ENCODE measurements at regions not wholly inside any gene's neighbourhood (a gene's known extent, or its start where the extent isn't known, plus 50 kb on each side); places are given as distances from the start of the nearest gene placed in this dataset.

- DNase-seq, result peak in 1 of 3 donors; percentile 1
- Histone ChIP-seq H3K4me3 (ENCODE audit: control insufficient read depth in 1 of 7, extremely low read depth in 1 of 7, insufficient read depth in 4 of 7, low read depth in 2 of 7, low read length in 6 of 7) (no peak overlapping the region), H3K9me3 (ENCODE audit: control extremely low read depth in 1 of 5, control insufficient read depth in 4 of 5, insufficient read depth in 2 of 5, low read depth in 1 of 5, low read length in 4 of 5) (no peaks in the 10 kb centered on the region), H3K4me1 (ENCODE audit: control extremely low read depth in 1 of 4, control insufficient read depth in 4 of 4, insufficient read depth in 4 of 4, low read length in 3 of 4) (no peaks in the 10 kb centered on the region), H3K36me3 (ENCODE audit: control insufficient read depth in 4 of 4, insufficient read depth in 4 of 4, low read length in 3 of 4) (no peaks in the 10 kb centered on the region), H3K27ac (ENCODE audit: insufficient read depth in 1 of 2, low read depth in 1 of 2, low read length in 2 of 2, poor library complexity in 1 of 2, severe bottlenecking in 2 of 2) (no peak overlapping the region), H3K27me3 (replicated peaks in 2 of 5; ENCODE audit: control insufficient read depth in 4 of 5, insufficient read depth in 5 of 5, low read length in 4 of 5) (no peaks in the 10 kb centered on the region)
- POLR2A ChIA-PET, result no interaction called here
- no CpG with 5 or more reads among the region's 2 CpGs for WGBS (ENCODE audit: insufficient coverage)
- CTCF ChIA-PET, result no interaction called here
These were observed 1034.1 kb upstream of the PRMT6 start for GRCh38 chr1:106022312-106022902.

DNA sequence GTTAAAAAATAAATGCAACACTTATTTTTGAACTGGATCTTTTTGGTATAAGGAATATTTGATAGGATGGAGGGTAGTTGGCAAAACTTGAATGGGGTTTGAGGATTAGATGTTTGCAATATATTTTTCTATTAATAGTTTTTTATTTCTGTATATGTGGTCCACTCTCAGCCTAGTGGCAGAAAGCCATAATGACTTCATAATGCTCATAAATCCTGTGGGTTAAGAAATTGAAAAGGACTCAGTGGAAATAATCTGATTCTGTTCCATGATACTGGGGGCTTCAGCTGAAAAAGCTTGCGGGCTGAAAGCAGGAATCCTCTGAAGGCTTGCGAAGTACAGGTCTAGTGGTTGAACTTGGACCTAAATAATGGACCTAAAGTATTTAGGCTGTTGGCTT lies 1028.6 kb upstream of the PRMT6 start:
- H3K9me3 ChIP-seq (ENCODE audit: control extremely low read depth in 1 of 5, control insufficient read depth in 4 of 5, insufficient read depth in 2 of 5, low read depth in 1 of 5, low read length in 4 of 5), result no peaks in the 10 kb centered on the region
- H3K27ac ChIP-seq (ENCODE audit: insufficient read depth in 1 of 2, low read depth in 1 of 2, low read length in 2 of 2, poor library complexity in 1 of 2, severe bottlenecking in 2 of 2), result no peak overlapping the region
- DNase-seq, result no peak
- CTCF ChIA-PET, result no interaction called here
- no peaks in the 10 kb centered on the region for H3K36me3 ChIP-seq (ENCODE audit: control insufficient read depth in 4 of 4, insufficient read depth in 4 of 4, low read length in 3 of 4)
- no peaks in the 10 kb centered on the region for H3K27me3 ChIP-seq (replicated peaks in 2 of 5; ENCODE audit: control insufficient read depth in 4 of 5, insufficient read depth in 5 of 5, low read length in 4 of 5)
- 92% methylated on average over 2 of the region's 2 CpGs for WGBS (ENCODE audit: insufficient coverage)
- POLR2A ChIA-PET, result no interaction called here
- H3K4me3 ChIP-seq (ENCODE audit: control insufficient read depth in 1 of 7, extremely low read depth in 1 of 7, insufficient read depth in 4 of 7, low read depth in 2 of 7, low read length in 6 of 7), result no peak overlapping the region
- H3K4me1 ChIP-seq (ENCODE audit: control extremely low read depth in 1 of 4, control insufficient read depth in 4 of 4, insufficient read depth in 4 of 4, low read length in 3 of 4), result no peaks in the 10 kb centered on the region

- H3K4me3 ChIP-seq (ENCODE audit: control insufficient read depth in 1 of 7, extremely low read depth in 1 of 7, insufficient read depth in 4 of 7, low read depth in 2 of 7, low read length in 6 of 7), result no peak overlapping the region
- POLR2A ChIA-PET, result no interaction called here
- no peaks in the 10 kb centered on the region for H3K27me3 ChIP-seq (replicated peaks in 2 of 5; ENCODE audit: control insufficient read depth in 4 of 5, insufficient read depth in 5 of 5, low read length in 4 of 5)
- H3K4me1 ChIP-seq (ENCODE audit: control extremely low read depth in 1 of 4, control insufficient read depth in 4 of 4, insufficient read depth in 4 of 4, low read length in 3 of 4), result no peaks in the 10 kb centered on the region
- DNase-seq, result no peak
- H3K36me3 ChIP-seq (ENCODE audit: control insufficient read depth in 4 of 4, insufficient read depth in 4 of 4, low read length in 3 of 4), result no peaks in the 10 kb centered on the region
- CTCF ChIA-PET, result no interaction called here
- H3K9me3 ChIP-seq (ENCODE audit: control extremely low read depth in 1 of 5, control insufficient read depth in 4 of 5, insufficient read depth in 2 of 5, low read depth in 1 of 5, low read length in 4 of 5), result peaks cover 0 to 2% (median 0%) of the 10 kb centered on the region in 5 experiments
- no peak overlapping the region for H3K27ac ChIP-seq (ENCODE audit: insufficient read depth in 1 of 2, low read depth in 1 of 2, low read length in 2 of 2, poor library complexity in 1 of 2, severe bottlenecking in 2 of 2)
These were observed 1018.9 kb upstream of the PRMT6 start for GRCh38 chr1:106037526-106037925.

DNA sequence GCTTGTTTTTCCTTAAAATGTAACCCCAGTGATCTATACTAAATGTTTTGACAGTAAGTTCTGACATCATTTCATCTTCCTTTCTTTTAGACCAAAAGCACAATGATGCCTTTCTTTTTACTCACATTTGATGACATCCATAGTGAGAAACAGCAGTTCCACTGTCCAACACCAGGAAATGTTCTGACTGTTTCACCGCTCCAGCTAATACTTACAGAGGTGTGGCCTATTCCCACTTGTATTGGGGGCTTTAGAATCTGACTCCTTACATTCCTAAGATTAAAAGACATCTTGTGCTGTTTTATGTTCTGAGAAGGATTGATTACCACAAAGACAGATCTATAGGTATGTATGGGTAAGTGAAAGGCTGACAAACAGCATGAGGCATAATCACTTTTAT lies 1018.2 kb upstream of the PRMT6 start:
- Histone ChIP-seq H3K9me3 (ENCODE audit: control extremely low read depth in 1 of 5, control insufficient read depth in 4 of 5, insufficient read depth in 2 of 5, low read depth in 1 of 5, low read length in 4 of 5) (peaks cover 0 to 2% (median 0%) of the 10 kb centered on the region in 5 experiments), H3K4me1 (ENCODE audit: control extremely low read depth in 1 of 4, control insufficient read depth in 4 of 4, insufficient read depth in 4 of 4, low read length in 3 of 4) (no peaks in the 10 kb centered on the region), H3K27ac (ENCODE audit: insufficient read depth in 1 of 2, low read depth in 1 of 2, low read length in 2 of 2, poor library complexity in 1 of 2, severe bottlenecking in 2 of 2) (no peak overlapping the region), H3K27me3 (replicated peaks in 2 of 5; ENCODE audit: control insufficient read depth in 4 of 5, insufficient read depth in 5 of 5, low read length in 4 of 5) (no peaks in the 10 kb centered on the region), H3K36me3 (ENCODE audit: control insufficient read depth in 4 of 4, insufficient read depth in 4 of 4, low read length in 3 of 4) (no peaks in the 10 kb centered on the region), H3K4me3 (ENCODE audit: control insufficient read depth in 1 of 7, extremely low read depth in 1 of 7, insufficient read depth in 4 of 7, low read depth in 2 of 7, low read length in 6 of 7) (no peak overlapping the region)
- ChIA-PET POLR2A (no interaction called here), CTCF (no interaction called here)
- WGBS (ENCODE audit: insufficient coverage), result 100% methylated on average over 1 of the region's 1 CpG
- DNase-seq, result no peak

GRCh38 chr1:106043971-106044370 lies 1012.5 kb upstream of the PRMT6 start:
- Histone ChIP-seq H3K27me3 (replicated peaks in 2 of 5; ENCODE audit: control insufficient read depth in 4 of 5, insufficient read depth in 5 of 5, low read length in 4 of 5) (no peaks in the 10 kb centered on the region), H3K27ac (ENCODE audit: insufficient read depth in 1 of 2, low read depth in 1 of 2, low read length in 2 of 2, poor library complexity in 1 of 2, severe bottlenecking in 2 of 2) (no peak overlapping the region), H3K4me1 (ENCODE audit: control extremely low read depth in 1 of 4, control insufficient read depth in 4 of 4, insufficient read depth in 4 of 4, low read length in 3 of 4) (no peaks in the 10 kb centered on the region), H3K4me3 (ENCODE audit: control insufficient read depth in 1 of 7, extremely low read depth in 1 of 7, insufficient read depth in 4 of 7, low read depth in 2 of 7, low read length in 6 of 7) (no peak overlapping the region), H3K36me3 (ENCODE audit: control insufficient read depth in 4 of 4, insufficient read depth in 4 of 4, low read length in 3 of 4) (no peaks in the 10 kb centered on the region), H3K9me3 (ENCODE audit: control extremely low read depth in 1 of 5, control insufficient read depth in 4 of 5, insufficient read depth in 2 of 5, low read depth in 1 of 5, low read length in 4 of 5) (peaks cover 0 to 2% (median 0%) of the 10 kb centered on the region in 5 experiments)
- DNase-seq, result no peak
- POLR2A ChIA-PET, result no interaction called here
- WGBS (ENCODE audit: insufficient coverage), result 94% methylated on average over 2 of the region's 2 CpGs
- CTCF ChIA-PET, result no interaction called here

- H3K9me3 ChIP-seq (ENCODE audit: control extremely low read depth in 1 of 5, control insufficient read depth in 4 of 5, insufficient read depth in 2 of 5, low read depth in 1 of 5, low read length in 4 of 5), result no peaks in the 10 kb centered on the region
- no CpG with 5 or more reads among the region's 3 CpGs for WGBS (ENCODE audit: insufficient coverage)
- H3K4me1 ChIP-seq (ENCODE audit: control extremely low read depth in 1 of 4, control insufficient read depth in 4 of 4, insufficient read depth in 4 of 4, low read length in 3 of 4), result no peaks in the 10 kb centered on the region
- H3K27me3 ChIP-seq (replicated peaks in 2 of 5; ENCODE audit: control insufficient read depth in 4 of 5, insufficient read depth in 5 of 5, low read length in 4 of 5), result no peaks in the 10 kb centered on the region
- ChIA-PET POLR2A (no interaction called here), CTCF (no interaction called here)
- no peaks in the 10 kb centered on the region for H3K36me3 ChIP-seq (ENCODE audit: control insufficient read depth in 4 of 4, insufficient read depth in 4 of 4, low read length in 3 of 4)
- H3K4me3 ChIP-seq (ENCODE audit: control insufficient read depth in 1 of 7, extremely low read depth in 1 of 7, insufficient read depth in 4 of 7, low read depth in 2 of 7, low read length in 6 of 7), result no peak overlapping the region
- H3K27ac ChIP-seq (ENCODE audit: insufficient read depth in 1 of 2, low read depth in 1 of 2, low read length in 2 of 2, poor library complexity in 1 of 2, severe bottlenecking in 2 of 2), result no peak overlapping the region
- DNase-seq, result no peak
These were observed 1009.3 kb upstream of the PRMT6 start for GRCh38 chr1:106047210-106047609.

DNA sequence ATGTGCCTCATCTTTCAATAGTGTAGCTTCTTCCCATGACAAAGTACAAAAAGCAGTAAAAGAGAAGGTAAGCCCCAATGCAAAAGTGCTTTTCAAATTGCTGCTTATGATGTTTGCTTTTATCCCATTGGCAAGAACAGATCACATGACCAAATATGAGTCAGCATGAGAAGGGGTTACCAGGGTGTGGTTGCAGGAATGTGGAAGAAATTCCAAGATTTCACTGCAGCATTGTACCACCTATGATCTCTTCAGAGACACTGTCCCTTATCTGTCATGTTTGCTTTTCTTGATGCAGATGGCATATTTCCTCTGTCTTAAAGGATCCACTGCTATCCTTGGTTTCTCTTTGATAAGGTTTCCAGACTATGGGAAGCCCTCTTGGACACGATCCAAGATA lies 1006.9 kb upstream of the PRMT6 start:
- Histone ChIP-seq H3K4me3 (ENCODE audit: control insufficient read depth in 1 of 7, extremely low read depth in 1 of 7, insufficient read depth in 4 of 7, low read depth in 2 of 7, low read length in 6 of 7) (no peak overlapping the region), H3K4me1 (ENCODE audit: control extremely low read depth in 1 of 4, control insufficient read depth in 4 of 4, insufficient read depth in 4 of 4, low read length in 3 of 4) (no peaks in the 10 kb centered on the region), H3K9me3 (ENCODE audit: control extremely low read depth in 1 of 5, control insufficient read depth in 4 of 5, insufficient read depth in 2 of 5, low read depth in 1 of 5, low read length in 4 of 5) (no peaks in the 10 kb centered on the region), H3K27ac (ENCODE audit: insufficient read depth in 1 of 2, low read depth in 1 of 2, low read length in 2 of 2, poor library complexity in 1 of 2, severe bottlenecking in 2 of 2) (no peak overlapping the region), H3K36me3 (ENCODE audit: control insufficient read depth in 4 of 4, insufficient read depth in 4 of 4, low read length in 3 of 4) (no peaks in the 10 kb centered on the region), H3K27me3 (replicated peaks in 2 of 5; ENCODE audit: control insufficient read depth in 4 of 5, insufficient read depth in 5 of 5, low read length in 4 of 5) (no peaks in the 10 kb centered on the region)
- ChIA-PET CTCF (no interaction called here), POLR2A (no interaction called here)
- WGBS (ENCODE audit: insufficient coverage), result 60% methylated on average over 1 of the region's 1 CpG
- DNase-seq, result no peak
